ENCODE measurements at regions not wholly inside any gene's neighbourhood (a gene's known extent, or its start where the extent isn't known, plus 50 kb on each side); places are given as distances from the start of the nearest gene placed in this dataset.

- no peak for ATAC-seq
- TF ChIP-seq SNAI2 (CRISPR knock-in tag; IDR thresholded peaks at IDR 0.05) (no peak), TCF4 (CRISPR knock-in tag; IDR thresholded peaks at IDR 0.05; ENCODE audit: borderline replicate concordance) (no peak), GLIS3 (CRISPR knock-in tag; IDR thresholded peaks at IDR 0.05) (no peak), ZFP3 (CRISPR knock-in tag; IDR thresholded peaks at IDR 0.05) (no peak), ZNF70 (CRISPR knock-in tag; IDR thresholded peaks at IDR 0.05) (no peak), ZNF565 (CRISPR knock-in tag; conservative IDR thresholded peaks at IDR 0.05; ENCODE audit: low read depth) (no peak), OSR1 (CRISPR knock-in tag; IDR thresholded peaks at IDR 0.05) (no peak), ARNTL (CRISPR knock-in tag; IDR thresholded peaks at IDR 0.05; ENCODE audit: borderline replicate concordance, low read depth) (no peak), TOX (CRISPR knock-in tag; IDR thresholded peaks at IDR 0.05; ENCODE audit: borderline replicate concordance) (no peak), CSDC2 (CRISPR knock-in tag; IDR thresholded peaks at IDR 0.05) (no peak), ZFP30 (CRISPR knock-in tag; IDR thresholded peaks at IDR 0.05) (no peak), ZNF8 (CRISPR knock-in tag; IDR thresholded peaks at IDR 0.05) (no peak), ESRRG (CRISPR knock-in tag; IDR thresholded peaks at IDR 0.05) (no peak), RARB (CRISPR knock-in tag; IDR thresholded peaks at IDR 0.05) (no peak), ISL1 (CRISPR knock-in tag; IDR thresholded peaks at IDR 0.05) (no peak)
- TF ChIP-seq, protein P1, sequence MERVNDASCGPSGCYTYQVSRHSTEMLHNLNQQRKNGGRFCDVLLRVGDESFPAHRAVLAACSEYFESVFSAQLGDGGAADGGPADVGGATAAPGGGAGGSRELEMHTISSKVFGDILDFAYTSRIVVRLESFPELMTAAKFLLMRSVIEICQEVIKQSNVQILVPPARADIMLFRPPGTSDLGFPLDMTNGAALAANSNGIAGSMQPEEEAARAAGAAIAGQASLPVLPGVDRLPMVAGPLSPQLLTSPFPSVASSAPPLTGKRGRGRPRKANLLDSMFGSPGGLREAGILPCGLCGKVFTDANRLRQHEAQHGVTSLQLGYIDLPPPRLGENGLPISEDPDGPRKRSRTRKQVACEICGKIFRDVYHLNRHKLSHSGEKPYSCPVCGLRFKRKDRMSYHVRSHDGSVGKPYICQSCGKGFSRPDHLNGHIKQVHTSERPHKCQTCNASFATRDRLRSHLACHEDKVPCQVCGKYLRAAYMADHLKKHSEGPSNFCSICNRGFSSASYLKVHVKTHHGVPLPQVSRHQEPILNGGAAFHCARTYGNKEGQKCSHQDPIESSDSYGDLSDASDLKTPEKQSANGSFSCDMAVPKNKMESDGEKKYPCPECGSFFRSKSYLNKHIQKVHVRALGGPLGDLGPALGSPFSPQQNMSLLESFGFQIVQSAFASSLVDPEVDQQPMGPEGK (CRISPR knock-in tag; IDR thresholded peaks at IDR 0.05; ENCODE audit: borderline replicate concordance), result no peak
- TF ChIP-seq, protein P2, sequence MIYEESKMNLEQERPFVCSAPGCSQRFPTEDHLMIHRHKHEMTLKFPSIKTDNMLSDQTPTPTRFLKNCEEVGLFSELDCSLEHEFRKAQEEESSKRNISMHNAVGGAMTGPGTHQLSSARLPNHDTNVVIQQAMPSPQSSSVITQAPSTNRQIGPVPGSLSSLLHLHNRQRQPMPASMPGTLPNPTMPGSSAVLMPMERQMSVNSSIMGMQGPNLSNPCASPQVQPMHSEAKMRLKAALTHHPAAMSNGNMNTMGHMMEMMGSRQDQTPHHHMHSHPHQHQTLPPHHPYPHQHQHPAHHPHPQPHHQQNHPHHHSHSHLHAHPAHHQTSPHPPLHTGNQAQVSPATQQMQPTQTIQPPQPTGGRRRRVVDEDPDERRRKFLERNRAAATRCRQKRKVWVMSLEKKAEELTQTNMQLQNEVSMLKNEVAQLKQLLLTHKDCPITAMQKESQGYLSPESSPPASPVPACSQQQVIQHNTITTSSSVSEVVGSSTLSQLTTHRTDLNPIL (CRISPR knock-in tag; IDR thresholded peaks at IDR 0.05; ENCODE audit: low read depth), result no peak
- TF ChIP-seq, protein P3, sequence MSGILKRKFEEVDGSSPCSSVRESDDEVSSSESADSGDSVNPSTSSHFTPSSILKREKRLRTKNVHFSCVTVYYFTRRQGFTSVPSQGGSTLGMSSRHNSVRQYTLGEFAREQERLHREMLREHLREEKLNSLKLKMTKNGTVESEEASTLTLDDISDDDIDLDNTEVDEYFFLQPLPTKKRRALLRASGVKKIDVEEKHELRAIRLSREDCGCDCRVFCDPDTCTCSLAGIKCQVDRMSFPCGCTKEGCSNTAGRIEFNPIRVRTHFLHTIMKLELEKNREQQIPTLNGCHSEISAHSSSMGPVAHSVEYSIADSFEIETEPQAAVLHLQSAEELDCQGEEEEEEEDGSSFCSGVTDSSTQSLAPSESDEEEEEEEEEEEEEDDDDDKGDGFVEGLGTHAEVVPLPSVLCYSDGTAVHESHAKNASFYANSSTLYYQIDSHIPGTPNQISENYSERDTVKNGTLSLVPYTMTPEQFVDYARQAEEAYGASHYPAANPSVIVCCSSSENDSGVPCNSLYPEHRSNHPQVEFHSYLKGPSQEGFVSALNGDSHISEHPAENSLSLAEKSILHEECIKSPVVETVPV (CRISPR knock-in tag; IDR thresholded peaks at IDR 0.05), result no peak
These were observed 64.6 kb upstream of the GPCPD1 start for GRCh38 chr20:5675103-5676091.

GRCh38 chr20:5674176-5674660 is 63.4 kb upstream of the GPCPD1 start:
- no peak for ATAC-seq
- no peak for TF ChIP-seq TOX (CRISPR knock-in tag; IDR thresholded peaks at IDR 0.05; ENCODE audit: borderline replicate concordance)
- no peak for TF ChIP-seq ARNTL (CRISPR knock-in tag; IDR thresholded peaks at IDR 0.05; ENCODE audit: borderline replicate concordance, low read depth)
- TF ChIP-seq, protein P1 (CRISPR knock-in tag; IDR thresholded peaks at IDR 0.05; ENCODE audit: borderline replicate concordance), result no peak
- no peak for TF ChIP-seq ZNF565 (CRISPR knock-in tag; conservative IDR thresholded peaks at IDR 0.05; ENCODE audit: low read depth)

GRCh38 chr20:5670874-5671273 is 60.1 kb upstream of the GPCPD1 start:
- no peak for ATAC-seq
- TF ChIP-seq ZFP30 (CRISPR knock-in tag; IDR thresholded peaks at IDR 0.05) (no peak), POU6F1 (CRISPR knock-in tag; IDR thresholded peaks at IDR 0.05; ENCODE audit: borderline replicate concordance, low read depth) (no peak), SNAI2 (CRISPR knock-in tag; IDR thresholded peaks at IDR 0.05) (no peak), GLIS3 (CRISPR knock-in tag; IDR thresholded peaks at IDR 0.05) (no peak), ISL1 (CRISPR knock-in tag; IDR thresholded peaks at IDR 0.05) (no peak), ESRRG (CRISPR knock-in tag; IDR thresholded peaks at IDR 0.05) (no peak), TSHZ2 (CRISPR knock-in tag; IDR thresholded peaks at IDR 0.05) (no peak), PPARA (CRISPR knock-in tag; IDR thresholded peaks at IDR 0.05; ENCODE audit: borderline replicate concordance) (no peak)
- TF ChIP-seq, protein P2 (CRISPR knock-in tag; IDR thresholded peaks at IDR 0.05; ENCODE audit: low read depth), result no peak
- TF ChIP-seq, protein P1 (CRISPR knock-in tag; IDR thresholded peaks at IDR 0.05; ENCODE audit: borderline replicate concordance), result no peak

Measured in SK-N-SH treated with all-trans-retinoic acid at 6 μM for 48 hours (cell line).